Cardiac fibroblast (primary cell): ENCODE measurements at regions not wholly inside any gene's neighbourhood (a gene's known extent, or its start where the extent isn't known, plus 50 kb on each side); places are given as distances from the start of the nearest gene placed in this dataset.
"Not testable (repeated sequence)": the region's sequence is repeated elsewhere in the genome, so short reads cannot be mapped to it uniquely, and the experiment has no call there.

Experiments
- DNase-seq, 2 donors: peaks; one replicate each; pipeline versions ENCODE4 v3.0.0 to v3.0.0-alpha.2; 2010; ENCODE audit warnings: low read depth in 2 of 2
- H3K4me3 ChIP-seq, 2 donors: replicated peaks in 1 of 2; 1 replicate in 1 of 2; 2 replicates in 1 of 2; pipeline ENCODE4 v1.5.1; 2011; ENCODE audit warnings: low read depth in 2 of 2, low read length in 2 of 2, mild to moderate bottlenecking in 2 of 2, moderate library complexity in 1 of 2
- CTCF ChIP-seq: IDR thresholded peaks from one replicate; pipeline ENCODE4 v1.5.1; 2011; ENCODE audit warnings: low read depth, mild to moderate bottlenecking, low read length, inconsistent platforms

- DNase-seq, result no peak
- no peak overlapping the region for H3K4me3 ChIP-seq
- no peak for TF ChIP-seq CTCF
These were observed 81.0 kb upstream of the PLD5 start for GRCh38 chr1:242605521-242605920.

GRCh38 chr1:242602001-242602400 is 77.5 kb upstream of the PLD5 start:
- no peak overlapping the region for H3K4me3 ChIP-seq
- TF ChIP-seq CTCF, result no peak
- DNase-seq, result no peak

GRCh38 chr1:242593756-242594155 is 69.3 kb upstream of the PLD5 start:
- DNase-seq, H3K4me3 ChIP-seq: not testable (repeated sequence)

GRCh38 chr1:242586360-242586680 is 61.8 kb upstream of the PLD5 start:
- no peak overlapping the region for H3K4me3 ChIP-seq
- no peak for DNase-seq
- TF ChIP-seq CTCF, result no peak

- H3K4me3 ChIP-seq, result no peak overlapping the region
- DNase-seq, result no peak
- TF ChIP-seq CTCF, result no peak
These were observed 61.3 kb upstream of the PLD5 start for GRCh38 chr1:242585616-242586359.

- H3K4me3 ChIP-seq, result no peak overlapping the region
- no peak for TF ChIP-seq CTCF
- DNase-seq, result no peak
These were observed 58.2 kb upstream of the PLD5 start for GRCh38 chr1:242582669-242583068.

GRCh38 chr1:242579528-242580235 is 55.2 kb upstream of the PLD5 start:
- DNase-seq, result no peak
- TF ChIP-seq CTCF, result no peak
- no peak overlapping the region for H3K4me3 ChIP-seq
